Peyer's patch (tissue), 4 donors: ENCODE measurements at regions not wholly inside any gene's neighbourhood (a gene's known extent, or its start where the extent isn't known, plus 50 kb on each side); places are given as distances from the start of the nearest gene placed in this dataset.
A peak's percentile ranks its signal among the peaks of the same experiment; 100 is the strongest.

ENCODE experiments used
- POLR2A ChIP-seq, 2 donors: fragments of 450-650 bp; IDR thresholded peaks; one replicate each; pipeline ENCODE4 v1.5.1; 2017; ENCODE audit warnings: antibody characterized with exemption in 2 of 2, mild to moderate bottlenecking in 2 of 2, moderate library complexity in 2 of 2
- TF ChIP-seq, protein P1 (sequence below), 6 experiments: fragments of 450-650 bp in 4 of 6; fragments of 200-600 bp in 2 of 6; sonication (generic) in 1 of 6; IDR thresholded peaks; one replicate each; pipeline ENCODE4 v1.5.1; 2017 to 2019; ENCODE audit warnings: antibody characterized with exemption in 6 of 6, mild to moderate bottlenecking in 3 of 6, moderate library complexity in 1 of 6

DNA sequence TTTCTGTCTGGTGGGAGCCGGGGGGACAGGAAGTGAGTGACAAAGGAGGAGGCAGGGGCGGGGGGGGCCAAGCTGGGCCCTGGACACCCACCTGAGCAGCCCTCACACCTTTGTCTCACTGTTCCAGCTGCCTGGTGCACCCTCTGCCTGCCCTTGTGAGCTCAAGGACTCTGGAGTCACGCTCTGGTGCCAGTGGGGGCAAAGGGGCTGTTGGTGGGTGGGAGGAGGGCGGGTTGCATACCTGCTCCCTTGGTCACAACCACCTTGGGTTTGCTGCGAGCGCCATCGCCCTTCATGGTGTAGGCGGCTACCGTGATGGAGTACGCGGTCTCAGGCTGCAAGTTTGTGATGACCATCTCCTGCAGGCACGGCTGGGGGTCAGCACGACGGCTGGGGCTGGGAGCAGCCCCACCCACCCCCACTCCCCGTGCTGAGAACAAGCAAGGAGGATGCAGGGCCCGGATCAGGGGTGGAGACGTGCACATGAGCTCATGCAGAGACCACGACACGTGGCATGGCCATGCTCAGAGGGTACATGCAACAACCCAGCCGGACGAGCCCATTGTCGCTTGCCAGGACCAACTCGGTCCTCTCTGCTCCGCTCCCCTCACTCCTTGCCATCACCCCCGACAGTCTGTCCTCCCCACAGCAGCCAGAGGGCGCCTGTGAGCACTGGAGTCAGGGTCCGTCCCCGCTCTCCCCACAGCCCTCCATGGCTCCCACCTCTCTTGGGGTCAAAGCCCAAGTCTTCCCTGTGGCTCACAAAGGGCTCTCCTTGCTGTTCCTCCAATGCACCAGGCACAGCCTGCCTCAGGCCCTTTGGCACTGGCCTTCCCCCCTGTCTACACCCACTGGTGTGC, 114.9 kb downstream of the PTPRS start:
- TF ChIP-seq, protein P1, sequence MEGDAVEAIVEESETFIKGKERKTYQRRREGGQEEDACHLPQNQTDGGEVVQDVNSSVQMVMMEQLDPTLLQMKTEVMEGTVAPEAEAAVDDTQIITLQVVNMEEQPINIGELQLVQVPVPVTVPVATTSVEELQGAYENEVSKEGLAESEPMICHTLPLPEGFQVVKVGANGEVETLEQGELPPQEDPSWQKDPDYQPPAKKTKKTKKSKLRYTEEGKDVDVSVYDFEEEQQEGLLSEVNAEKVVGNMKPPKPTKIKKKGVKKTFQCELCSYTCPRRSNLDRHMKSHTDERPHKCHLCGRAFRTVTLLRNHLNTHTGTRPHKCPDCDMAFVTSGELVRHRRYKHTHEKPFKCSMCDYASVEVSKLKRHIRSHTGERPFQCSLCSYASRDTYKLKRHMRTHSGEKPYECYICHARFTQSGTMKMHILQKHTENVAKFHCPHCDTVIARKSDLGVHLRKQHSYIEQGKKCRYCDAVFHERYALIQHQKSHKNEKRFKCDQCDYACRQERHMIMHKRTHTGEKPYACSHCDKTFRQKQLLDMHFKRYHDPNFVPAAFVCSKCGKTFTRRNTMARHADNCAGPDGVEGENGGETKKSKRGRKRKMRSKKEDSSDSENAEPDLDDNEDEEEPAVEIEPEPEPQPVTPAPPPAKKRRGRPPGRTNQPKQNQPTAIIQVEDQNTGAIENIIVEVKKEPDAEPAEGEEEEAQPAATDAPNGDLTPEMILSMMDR (IDR thresholded peaks at IDR 0.05): peak in 2 of 6 experiments; percentile 21
- TF ChIP-seq POLR2A (IDR thresholded peaks at IDR 0.05): no peak
